ENCODE measurements at regions not wholly inside any gene's neighbourhood (a gene's known extent, or its start where the extent isn't known, plus 50 kb on each side); places are given as distances from the start of the nearest gene placed in this dataset.

DNA sequence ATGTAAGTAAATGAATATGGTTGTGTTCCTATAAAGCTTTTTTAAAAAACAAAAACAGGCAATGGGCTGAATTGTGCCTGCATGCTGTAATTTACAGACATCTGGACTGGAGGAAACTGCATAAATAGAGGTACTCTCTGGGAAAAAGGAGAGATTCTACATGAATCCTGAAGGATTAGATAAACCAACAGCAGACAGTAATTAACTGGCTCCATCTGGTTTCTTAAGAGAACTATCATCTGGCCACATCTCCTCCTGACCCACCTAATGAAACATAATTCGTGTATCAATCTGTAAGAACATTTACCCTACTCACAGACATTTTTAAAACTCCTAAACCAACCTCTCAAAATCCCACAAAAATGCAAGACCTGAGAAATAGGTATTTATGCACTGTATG lies 528.1 kb upstream of the ST8SIA4 start:
- no peak for TF ChIP-seq EZH2phosphoT487 (IDR thresholded peaks at IDR 0.05; ENCODE audit: borderline replicate concordance, low read length)
- TF ChIP-seq, protein P1, sequence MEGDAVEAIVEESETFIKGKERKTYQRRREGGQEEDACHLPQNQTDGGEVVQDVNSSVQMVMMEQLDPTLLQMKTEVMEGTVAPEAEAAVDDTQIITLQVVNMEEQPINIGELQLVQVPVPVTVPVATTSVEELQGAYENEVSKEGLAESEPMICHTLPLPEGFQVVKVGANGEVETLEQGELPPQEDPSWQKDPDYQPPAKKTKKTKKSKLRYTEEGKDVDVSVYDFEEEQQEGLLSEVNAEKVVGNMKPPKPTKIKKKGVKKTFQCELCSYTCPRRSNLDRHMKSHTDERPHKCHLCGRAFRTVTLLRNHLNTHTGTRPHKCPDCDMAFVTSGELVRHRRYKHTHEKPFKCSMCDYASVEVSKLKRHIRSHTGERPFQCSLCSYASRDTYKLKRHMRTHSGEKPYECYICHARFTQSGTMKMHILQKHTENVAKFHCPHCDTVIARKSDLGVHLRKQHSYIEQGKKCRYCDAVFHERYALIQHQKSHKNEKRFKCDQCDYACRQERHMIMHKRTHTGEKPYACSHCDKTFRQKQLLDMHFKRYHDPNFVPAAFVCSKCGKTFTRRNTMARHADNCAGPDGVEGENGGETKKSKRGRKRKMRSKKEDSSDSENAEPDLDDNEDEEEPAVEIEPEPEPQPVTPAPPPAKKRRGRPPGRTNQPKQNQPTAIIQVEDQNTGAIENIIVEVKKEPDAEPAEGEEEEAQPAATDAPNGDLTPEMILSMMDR (IDR thresholded peaks at IDR 0.05; ENCODE audit: low read depth, low read length, poor library complexity, severe bottlenecking), result no peak
- no peak overlapping the region for H3K4me2 ChIP-seq (ENCODE audit: low read length)
- H3K9me2 ChIP-seq (replicated peaks; ENCODE audit: control insufficient read depth, low read length), result no peaks in the 10 kb centered on the region
- no peaks in the 10 kb centered on the region for H4K20me1 ChIP-seq (ENCODE audit: control insufficient read depth, insufficient read depth, low read depth, low read length)
- no peaks in the 10 kb centered on the region for H3K9me3 ChIP-seq (ENCODE audit: control insufficient read depth, insufficient read depth, low read length)
- peaks cover 6% of the 10 kb centered on the region; the same call in 1 of the 2 replicates for H3K4me1 ChIP-seq (ENCODE audit: control insufficient read depth, low read length)
- no peaks in the 10 kb centered on the region for H3F3A ChIP-seq (ENCODE audit: control insufficient read depth, insufficient read depth)
- no peaks in the 10 kb centered on the region for H3K79me2 ChIP-seq (ENCODE audit: control insufficient read depth, low read length)
- no peak overlapping the region for H3K4me3 ChIP-seq (ENCODE audit: low read length)
- H3K27ac ChIP-seq (ENCODE audit: low read depth, low read length), result no peak overlapping the region
- H3K36me3 ChIP-seq (ENCODE audit: control insufficient read depth, low read length), result no peaks in the 10 kb centered on the region
- no peaks in the 10 kb centered on the region for H3K27me3 ChIP-seq (ENCODE audit: control insufficient read depth, low read length)

DNA sequence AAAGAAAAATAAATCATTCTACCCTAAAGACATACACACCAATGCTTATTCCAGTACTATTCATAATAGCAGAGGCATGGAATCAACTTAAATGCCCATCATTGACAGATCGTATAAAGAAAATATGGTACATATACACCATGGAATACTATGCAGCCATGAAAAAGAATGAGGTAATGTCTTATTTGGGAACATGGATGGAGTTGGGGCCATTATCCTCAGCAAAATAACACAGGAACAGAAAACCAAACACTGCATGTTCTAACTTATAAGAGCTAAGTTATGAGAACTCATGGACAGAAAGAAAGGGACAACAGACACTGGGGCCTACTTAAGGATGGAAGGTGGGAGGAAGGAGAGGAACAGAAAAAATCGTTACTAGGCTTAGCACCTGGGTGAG lies 527.5 kb upstream of the ST8SIA4 start:
- H3K27me3 ChIP-seq (ENCODE audit: control insufficient read depth, low read length), result no peaks in the 10 kb centered on the region
- H3K9me3 ChIP-seq (ENCODE audit: control insufficient read depth, insufficient read depth, low read length), result no peaks in the 10 kb centered on the region
- no peaks in the 10 kb centered on the region for H3K79me2 ChIP-seq (ENCODE audit: control insufficient read depth, low read length)
- H3K4me2 ChIP-seq (ENCODE audit: low read length), result no peak overlapping the region
- H3K36me3 ChIP-seq (ENCODE audit: control insufficient read depth, low read length), result no peaks in the 10 kb centered on the region
- no peaks in the 10 kb centered on the region for H3F3A ChIP-seq (ENCODE audit: control insufficient read depth, insufficient read depth)
- peaks cover 6% of the 10 kb centered on the region; the same call in 1 of the 2 replicates for H3K4me1 ChIP-seq (ENCODE audit: control insufficient read depth, low read length)
- H3K4me3 ChIP-seq (ENCODE audit: low read length), result no peak overlapping the region
- H3K9me2 ChIP-seq (replicated peaks; ENCODE audit: control insufficient read depth, low read length), result no peaks in the 10 kb centered on the region
- H3K27ac ChIP-seq (ENCODE audit: low read depth, low read length), result no peak overlapping the region
- no peaks in the 10 kb centered on the region for H4K20me1 ChIP-seq (ENCODE audit: control insufficient read depth, insufficient read depth, low read depth, low read length)
- TF ChIP-seq, protein P1 (IDR thresholded peaks at IDR 0.05; ENCODE audit: low read depth, low read length, poor library complexity, severe bottlenecking), result no peak
- no peak for TF ChIP-seq EZH2phosphoT487 (IDR thresholded peaks at IDR 0.05; ENCODE audit: borderline replicate concordance, low read length)

DNA sequence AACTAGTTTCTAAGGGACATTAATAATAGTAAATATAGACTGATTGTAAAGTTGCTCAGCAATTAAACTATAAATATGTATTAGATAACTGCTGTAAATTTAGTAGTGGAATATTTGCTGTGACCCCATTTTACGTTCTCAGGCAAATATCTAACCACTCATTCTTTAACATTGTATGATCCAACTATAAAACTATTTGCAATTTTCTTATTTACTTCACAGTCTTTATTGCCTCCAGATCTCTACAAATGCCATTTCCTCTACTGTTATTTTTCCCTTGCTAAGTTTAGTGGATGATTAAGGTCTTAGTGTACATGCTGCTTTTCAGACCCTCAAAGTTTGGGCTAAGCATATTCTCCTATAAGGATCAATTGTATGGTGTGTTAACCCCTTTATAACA lies 526.2 kb upstream of the ST8SIA4 start:
- Histone ChIP-seq H3K9me3 (ENCODE audit: control insufficient read depth, insufficient read depth, low read length) (no peaks in the 10 kb centered on the region), H3F3A (ENCODE audit: control insufficient read depth, insufficient read depth) (no peaks in the 10 kb centered on the region), H3K27ac (ENCODE audit: low read depth, low read length) (no peak overlapping the region)

More for the DNA sequence above, 526.2 kb upstream of the ST8SIA4 start:
- Histone ChIP-seq H3K4me1 (ENCODE audit: control insufficient read depth, low read length) (peaks cover 6% of the 10 kb centered on the region; the same call in 1 of the 2 replicates), H3K79me2 (ENCODE audit: control insufficient read depth, low read length) (no peaks in the 10 kb centered on the region), H3K27me3 (ENCODE audit: control insufficient read depth, low read length) (no peaks in the 10 kb centered on the region), H3K4me2 (ENCODE audit: low read length) (no peak overlapping the region), H3K4me3 (ENCODE audit: low read length) (no peak overlapping the region), H4K20me1 (ENCODE audit: control insufficient read depth, insufficient read depth, low read depth, low read length) (no peaks in the 10 kb centered on the region), H3K36me3 (ENCODE audit: control insufficient read depth, low read length) (no peaks in the 10 kb centered on the region), H3K9me2 (replicated peaks; ENCODE audit: control insufficient read depth, low read length) (no peaks in the 10 kb centered on the region)
- TF ChIP-seq, protein P1 (IDR thresholded peaks at IDR 0.05; ENCODE audit: low read depth, low read length, poor library complexity, severe bottlenecking), result no peak
- no peak for TF ChIP-seq EZH2phosphoT487 (IDR thresholded peaks at IDR 0.05; ENCODE audit: borderline replicate concordance, low read length)

Data from DOHH2 (cell line).